Calu3 (cell line): ENCODE measurements at regions not wholly inside any gene's neighbourhood (a gene's known extent, or its start where the extent isn't known, plus 50 kb on each side); places are given as distances from the start of the nearest gene placed in this dataset.
A peak's percentile ranks its signal among the peaks of the same experiment; 100 is the strongest.
"Not testable (repeated sequence)": the region's sequence is repeated elsewhere in the genome, so short reads cannot be mapped to it uniquely, and the experiment has no call there.

Experiments used
- BruUV-seq: library from RNA; stranded (reverse); fragments of 400-500 nt; replicated peaks from 2 replicates; lab custom pipeline; 2021; lab: Mats Ljungman, UMichigan
- CTCF ChIA-PET: fragments of 300-600 bp; sonication (Branson Sonifier 250); formaldehyde crosslinking; loops from one replicate; lab custom pipeline; 2022; ENCODE audit warnings: antibody characterized with exemption; lab: Charles Lee
- DNase-seq: peaks from one replicate; pipeline ENCODE4 v3.0.0; 2022
- H3K27ac Mint-ChIP-seq: one replicate; pipeline ENCODE4 v1.8.0; 2022; ENCODE audit warnings: mixed read lengths; ENCODE audit not compliant: unreplicated experiment
- H3K27me3 Mint-ChIP-seq: one replicate; pipeline ENCODE4 v1.8.0; 2022; ENCODE audit warnings: mixed read lengths; ENCODE audit not compliant: unreplicated experiment
- H3K36me3 Mint-ChIP-seq: one replicate; pipeline ENCODE4 v1.8.0; 2022; ENCODE audit warnings: mild to moderate bottlenecking, moderate library complexity, mixed read lengths; ENCODE audit not compliant: insufficient read depth, unreplicated experiment
- H3K4me1 Mint-ChIP-seq: one replicate; pipeline ENCODE4 v1.8.0; 2022; ENCODE audit warnings: mild to moderate bottlenecking, low read depth, mixed read lengths; ENCODE audit not compliant: unreplicated experiment
- H3K4me3 Mint-ChIP-seq: one replicate; pipeline ENCODE4 v1.8.0; 2022; ENCODE audit warnings: mild to moderate bottlenecking, low read depth, moderate library complexity, mixed read lengths; ENCODE audit not compliant: unreplicated experiment
- H3K9me3 Mint-ChIP-seq: one replicate; pipeline ENCODE4 v1.8.0; 2022; ENCODE audit warnings: low read depth, mixed read lengths; ENCODE audit not compliant: unreplicated experiment
- intact Hi-C: fragments of 100-400 bp; cut with micrococcal nuclease; formaldehyde crosslinking; loops from one replicate; pipeline ENCODE4 v1.10.0; 2022; ENCODE audit not compliant: unreplicated experiment
- TF ChIP-seq, protein P1 (sequence below): fragments of 200-600 bp; IDR thresholded peaks from one replicate; pipeline ENCODE4 v1.8.0; 2022; ENCODE audit warnings: antibody characterized with exemption; ENCODE audit not compliant: unreplicated experiment

DNA sequence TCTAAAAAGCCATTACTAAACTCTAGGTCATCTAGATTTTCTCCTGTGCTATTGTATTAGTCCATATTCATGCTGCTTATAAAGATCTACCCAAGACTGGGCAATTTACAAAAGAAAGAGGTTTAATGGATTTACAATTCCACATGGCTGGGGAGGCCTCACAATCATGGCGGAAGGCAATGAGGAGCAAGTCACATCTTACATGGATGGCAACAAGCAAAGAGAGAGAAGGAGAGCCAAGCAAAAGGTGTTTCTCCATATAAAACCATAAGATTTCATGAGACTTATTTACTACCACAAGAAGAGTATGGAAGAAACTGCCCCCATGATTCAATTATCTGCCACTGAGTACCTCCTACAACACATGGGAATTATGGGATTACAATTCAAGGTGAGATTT is 69.6 kb upstream of the CCDC6 start:
- H3K4me3 Mint-ChIP-seq, H3K4me1 Mint-ChIP-seq, H3K36me3 Mint-ChIP-seq, intact Hi-C loops, H3K27ac Mint-ChIP-seq, BruUV-seq, H3K27me3 Mint-ChIP-seq, H3K9me3 Mint-ChIP-seq, DNase-seq: not testable (repeated sequence)
- CTCF ChIA-PET, result interaction anchor here (0.7 kb wide), 1 partner anchor 28 kb away, joined by 6 read pairs; no protein-coding TSS in a partner anchor

- no TSS peak for BruUV-seq
- TF ChIP-seq, protein P1, sequence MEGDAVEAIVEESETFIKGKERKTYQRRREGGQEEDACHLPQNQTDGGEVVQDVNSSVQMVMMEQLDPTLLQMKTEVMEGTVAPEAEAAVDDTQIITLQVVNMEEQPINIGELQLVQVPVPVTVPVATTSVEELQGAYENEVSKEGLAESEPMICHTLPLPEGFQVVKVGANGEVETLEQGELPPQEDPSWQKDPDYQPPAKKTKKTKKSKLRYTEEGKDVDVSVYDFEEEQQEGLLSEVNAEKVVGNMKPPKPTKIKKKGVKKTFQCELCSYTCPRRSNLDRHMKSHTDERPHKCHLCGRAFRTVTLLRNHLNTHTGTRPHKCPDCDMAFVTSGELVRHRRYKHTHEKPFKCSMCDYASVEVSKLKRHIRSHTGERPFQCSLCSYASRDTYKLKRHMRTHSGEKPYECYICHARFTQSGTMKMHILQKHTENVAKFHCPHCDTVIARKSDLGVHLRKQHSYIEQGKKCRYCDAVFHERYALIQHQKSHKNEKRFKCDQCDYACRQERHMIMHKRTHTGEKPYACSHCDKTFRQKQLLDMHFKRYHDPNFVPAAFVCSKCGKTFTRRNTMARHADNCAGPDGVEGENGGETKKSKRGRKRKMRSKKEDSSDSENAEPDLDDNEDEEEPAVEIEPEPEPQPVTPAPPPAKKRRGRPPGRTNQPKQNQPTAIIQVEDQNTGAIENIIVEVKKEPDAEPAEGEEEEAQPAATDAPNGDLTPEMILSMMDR, result no peak
- Mint-ChIP-seq H3K9me3 (peaks cover 3% of the 10 kb centered on the region), H3K27me3 (no peaks in the 10 kb centered on the region), H3K4me3 (no peak overlapping the region), H3K4me1 (peaks cover 24% of the 10 kb centered on the region), H3K27ac (no peak overlapping the region), H3K36me3 (peaks cover 7% of the 10 kb centered on the region)
- DNase-seq, result peak; percentile 72
- CTCF ChIA-PET, result interaction anchor here (0.6 to 1.6 kb wide), 8 partner anchors 12 to 962 kb away, joined by 3 to 8 read pairs (median 3); no protein-coding TSS in a partner anchor
- intact Hi-C loops, result no loop called here
These were observed 65.6 kb upstream of the CCDC6 start for GRCh38 chr10:59971915-59972314.

- peaks cover 7% of the 10 kb centered on the region for H3K36me3 Mint-ChIP-seq
- intact Hi-C loops, result no loop called here
- H3K4me3 Mint-ChIP-seq, result no peak overlapping the region
- no peaks in the 10 kb centered on the region for H3K27me3 Mint-ChIP-seq
- TF ChIP-seq, protein P1, result no peak
- CTCF ChIA-PET, result interaction anchor here (1.6 kb wide), 1 partner anchor 24 kb away, joined by 3 read pairs; no protein-coding TSS in a partner anchor
- no peaks in the 10 kb centered on the region for H3K9me3 Mint-ChIP-seq
- H3K4me1 Mint-ChIP-seq, result peaks cover 36% of the 10 kb centered on the region
- no TSS peak for BruUV-seq
- DNase-seq, result no peak
- H3K27ac Mint-ChIP-seq, result no peak overlapping the region
These were observed 64.3 kb upstream of the CCDC6 start for GRCh38 chr10:59970396-59971368.

DNA sequence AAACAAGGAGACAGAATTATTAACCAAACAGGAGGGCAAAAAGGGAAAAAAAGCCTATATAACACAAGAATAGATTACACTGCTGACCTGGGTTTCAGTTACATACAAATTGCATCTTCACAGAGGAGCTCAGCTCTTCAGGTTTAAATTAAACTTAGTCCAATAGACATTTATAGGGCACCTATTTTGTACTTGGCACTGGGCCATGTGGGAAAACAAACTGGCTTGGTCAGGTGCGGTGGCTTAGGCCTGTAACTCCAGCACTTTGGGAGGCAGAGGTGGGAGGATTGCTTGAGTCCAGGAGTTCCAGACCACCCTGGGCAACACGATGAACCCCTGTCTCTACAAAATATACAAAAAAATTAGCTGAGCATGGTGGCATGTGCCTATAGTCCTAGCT is 62.3 kb upstream of the CCDC6 start:
- CTCF ChIA-PET, result interaction anchor here (1.1 to 1.2 kb wide), 2 partner anchors 17 to 23 kb away, joined by 3 to 4 read pairs; no protein-coding TSS in a partner anchor
- TF ChIP-seq, protein P1, result no peak
- intact Hi-C loops, result no loop called here
- Mint-ChIP-seq H3K36me3 (peaks cover 15% of the 10 kb centered on the region), H3K4me3 (no peak overlapping the region), H3K27me3 (no peaks in the 10 kb centered on the region), H3K27ac (peak overlapping the region; percentile 20), H3K9me3 (no peaks in the 10 kb centered on the region), H3K4me1 (peaks cover 48% of the 10 kb centered on the region)
- DNase-seq, result peak; percentile 58
- BruUV-seq, result no TSS peak
